SK-N-SH (cell line): ENCODE measurements at regions not wholly inside any gene's neighbourhood (a gene's known extent, or its start where the extent isn't known, plus 50 kb on each side); places are given as distances from the start of the nearest gene placed in this dataset.

Experiments
- CTCF ChIP-seq: fragments of 200-600 bp; sonication (generic); IDR thresholded peaks from 2 replicates; pipeline ENCODE4 v1.6.1; 2017; ENCODE audit warnings: antibody characterized with exemption, mild to moderate bottlenecking, moderate library complexity
- FOXM1 ChIP-seq: IDR thresholded peaks from 2 replicates; pipeline ENCODE4 v1.4.0; 2012; ENCODE audit warnings: low read depth, mild to moderate bottlenecking
- IRF3 ChIP-seq: fragments of 150-350 bp; IDR thresholded peaks from 2 replicates; pipeline ENCODE4 v1.6.1; 2016; ENCODE audit warnings: mild to moderate bottlenecking, low read depth, low read length
- NFIC ChIP-seq: IDR thresholded peaks from 2 replicates; pipeline ENCODE4 v1.4.0; 2012; ENCODE audit warnings: borderline replicate concordance
- NRF1 ChIP-seq: IDR thresholded peaks from 2 replicates; pipeline ENCODE4 v1.6.1; 2012; ENCODE audit warnings: low read depth, mild to moderate bottlenecking, low read length
- POLR2AphosphoS5 ChIP-seq: IDR thresholded peaks from 2 replicates; pipeline ENCODE4 v1.6.1; 2012; ENCODE audit warnings: low read depth, low read length
- RCOR1 ChIP-seq: fragments of 150-350 bp; IDR thresholded peaks from 2 replicates; pipeline ENCODE4 v1.6.1; 2017; ENCODE audit warnings: antibody characterized with exemption, low read length
- REST ChIP-seq: IDR thresholded peaks from 2 replicates; pipeline ENCODE4 v1.6.1; 2012; ENCODE audit warnings: mild to moderate bottlenecking, low read depth, low read length, moderate library complexity
- TAF1 ChIP-seq: IDR thresholded peaks from 2 replicates; pipeline ENCODE4 v1.6.1; 2012; ENCODE audit warnings: low read depth, mild to moderate bottlenecking, low read length, moderate library complexity, borderline replicate concordance
- TCF12 ChIP-seq: IDR thresholded peaks from 2 replicates; pipeline ENCODE4 v1.4.0; 2012
- USF2 ChIP-seq: fragments of 150-350 bp; IDR thresholded peaks from 2 replicates; pipeline ENCODE4 v1.6.1; 2017; ENCODE audit warnings: antibody characterized with exemption, low read length, low read depth, borderline replicate concordance

GRCh38 chr13:62627226-62627625, 1211.6 kb upstream of the PCDH20 start:
- TF ChIP-seq CTCF, result no peak
- no peak for TF ChIP-seq USF2
- no peak for TF ChIP-seq RCOR1
- no peak for TF ChIP-seq FOXM1
- no peak for TF ChIP-seq NFIC
- no peak for TF ChIP-seq POLR2AphosphoS5
- TF ChIP-seq IRF3, result no peak
- no peak for TF ChIP-seq TCF12
- no peak for TF ChIP-seq TAF1
- TF ChIP-seq REST, result no peak
- TF ChIP-seq NRF1, result no peak
